GM12865 (cell line): ENCODE measurements at regions not wholly inside any gene's neighbourhood (a gene's known extent, or its start where the extent isn't known, plus 50 kb on each side); places are given as distances from the start of the nearest gene placed in this dataset.

Source experiments
- DNase-seq: peaks from one replicate; pipeline ENCODE4 v3.0.0; 2010; ENCODE audit warnings: low read depth
- H3K4me3 ChIP-seq: 2 replicates; pipeline ENCODE4 v1.5.1; 2011; ENCODE audit warnings: mild to moderate bottlenecking, low read depth, low read length, control low read depth
- TF ChIP-seq, protein P1 (sequence below): IDR thresholded peaks from 2 replicates; pipeline ENCODE4 v1.5.1; 2011; ENCODE audit warnings: low read length, control low read depth, low read depth, inconsistent platforms; ENCODE audit not compliant: insufficient read depth; ENCODE audit errors: missing control alignments

DNA sequence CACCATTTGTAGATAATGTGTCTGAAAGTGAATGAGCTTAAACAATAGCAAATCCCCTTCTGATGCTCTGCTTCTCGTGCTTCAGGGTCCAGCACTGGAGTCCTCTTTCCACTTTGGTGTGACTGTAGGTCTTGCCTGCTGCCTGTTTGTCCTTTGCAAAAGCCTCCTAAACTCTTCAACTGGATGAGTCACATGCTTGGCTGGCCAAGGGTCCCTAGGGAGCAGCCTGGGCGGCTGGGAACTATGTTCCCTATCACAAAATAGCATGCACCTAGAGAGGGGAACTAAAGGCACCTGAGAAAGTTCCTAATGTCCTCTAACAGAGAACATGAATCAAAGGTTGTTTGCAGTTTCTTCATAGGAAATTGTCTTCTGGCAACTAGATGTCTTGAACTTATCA lies 607.2 kb upstream of the PLXNA2 start:
- DNase-seq, result no peak
- TF ChIP-seq, protein P1, sequence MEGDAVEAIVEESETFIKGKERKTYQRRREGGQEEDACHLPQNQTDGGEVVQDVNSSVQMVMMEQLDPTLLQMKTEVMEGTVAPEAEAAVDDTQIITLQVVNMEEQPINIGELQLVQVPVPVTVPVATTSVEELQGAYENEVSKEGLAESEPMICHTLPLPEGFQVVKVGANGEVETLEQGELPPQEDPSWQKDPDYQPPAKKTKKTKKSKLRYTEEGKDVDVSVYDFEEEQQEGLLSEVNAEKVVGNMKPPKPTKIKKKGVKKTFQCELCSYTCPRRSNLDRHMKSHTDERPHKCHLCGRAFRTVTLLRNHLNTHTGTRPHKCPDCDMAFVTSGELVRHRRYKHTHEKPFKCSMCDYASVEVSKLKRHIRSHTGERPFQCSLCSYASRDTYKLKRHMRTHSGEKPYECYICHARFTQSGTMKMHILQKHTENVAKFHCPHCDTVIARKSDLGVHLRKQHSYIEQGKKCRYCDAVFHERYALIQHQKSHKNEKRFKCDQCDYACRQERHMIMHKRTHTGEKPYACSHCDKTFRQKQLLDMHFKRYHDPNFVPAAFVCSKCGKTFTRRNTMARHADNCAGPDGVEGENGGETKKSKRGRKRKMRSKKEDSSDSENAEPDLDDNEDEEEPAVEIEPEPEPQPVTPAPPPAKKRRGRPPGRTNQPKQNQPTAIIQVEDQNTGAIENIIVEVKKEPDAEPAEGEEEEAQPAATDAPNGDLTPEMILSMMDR, result no peak
- no peak overlapping the region for H3K4me3 ChIP-seq

DNA sequence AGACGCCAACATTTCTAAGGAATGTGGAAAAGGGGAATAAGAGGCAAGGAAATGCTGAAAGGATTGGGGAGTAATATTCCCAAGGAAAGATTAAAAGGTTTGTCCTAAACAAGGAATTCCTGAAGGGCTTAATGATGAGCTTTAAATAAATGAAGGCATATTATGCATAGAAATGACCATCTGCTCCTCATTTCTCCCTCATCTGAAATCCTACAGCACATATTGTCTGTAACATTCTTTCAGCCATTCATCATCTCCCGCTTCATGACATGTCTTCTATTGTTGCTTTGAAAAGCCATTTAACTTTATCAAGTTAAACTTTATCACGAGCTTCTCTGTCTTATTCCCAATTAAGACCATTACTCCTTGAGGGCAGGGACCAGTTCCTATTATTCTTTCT lies 608.7 kb upstream of the PLXNA2 start:
- H3K4me3 ChIP-seq, result no peak overlapping the region
- TF ChIP-seq, protein P1, result no peak
- no peak for DNase-seq

DNA sequence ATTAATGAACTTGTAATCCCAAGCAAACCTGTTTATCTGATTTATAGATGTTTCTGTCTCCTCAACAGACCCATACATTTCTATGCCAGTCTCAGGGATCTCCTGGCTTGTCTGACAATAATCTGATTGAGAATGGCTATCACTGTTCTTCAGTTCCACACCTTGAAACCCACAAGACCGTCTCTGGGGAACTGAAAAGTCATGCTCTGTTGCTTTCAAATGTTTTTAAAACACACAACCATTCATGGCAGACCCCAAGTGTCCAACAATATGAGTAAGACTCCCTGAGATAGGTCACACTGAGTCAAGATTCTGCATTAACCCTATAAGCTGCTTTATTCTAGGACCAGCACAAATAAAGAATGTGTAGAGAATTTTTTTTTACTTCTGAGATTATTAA lies 611.2 kb upstream of the PLXNA2 start:
- peak; percentile 84 for DNase-seq
- H3K4me3 ChIP-seq, result no peak overlapping the region
- TF ChIP-seq, protein P1, result no peak

DNA sequence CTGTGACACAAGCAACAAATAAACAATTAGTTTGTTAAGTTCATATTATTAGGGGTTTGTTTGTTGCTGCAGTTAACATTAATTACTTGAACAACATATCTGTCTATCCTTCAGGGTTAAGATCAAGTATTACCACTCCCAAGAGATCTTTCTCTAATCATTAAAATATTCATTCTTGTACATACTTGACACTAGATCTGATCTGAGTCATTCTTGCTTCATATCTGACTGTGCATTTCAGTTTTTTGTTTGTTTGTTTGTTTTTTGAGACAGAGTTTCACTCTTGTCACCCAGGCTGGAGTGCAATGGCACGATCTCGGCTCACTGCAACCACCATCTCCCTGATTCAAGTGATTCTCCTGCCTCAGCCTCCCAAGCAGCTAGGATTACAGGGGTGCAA lies 613.3 kb upstream of the PLXNA2 start:
- TF ChIP-seq, protein P1, result no peak
- no peak overlapping the region for H3K4me3 ChIP-seq
- no peak for DNase-seq

DNA sequence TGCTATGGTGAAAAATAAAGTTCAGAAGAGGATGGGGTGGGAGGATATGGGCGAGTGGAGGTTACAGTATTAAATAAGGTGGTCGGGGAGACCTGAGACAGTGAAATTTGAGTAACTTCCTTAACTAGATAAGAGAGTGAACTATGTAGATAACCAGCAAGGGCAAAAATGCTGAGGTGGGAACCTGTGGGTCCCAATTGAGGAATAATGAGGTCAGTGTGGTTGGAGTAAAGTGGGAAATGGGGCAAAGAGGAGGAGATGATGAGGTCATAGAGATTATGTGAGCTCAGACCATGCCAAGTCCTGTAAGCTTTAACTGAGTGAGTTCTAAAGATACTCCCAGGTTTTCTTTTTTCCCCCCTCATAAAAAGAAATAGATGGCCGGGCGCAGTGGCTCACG lies 614.6 kb upstream of the PLXNA2 start:
- no peak overlapping the region for H3K4me3 ChIP-seq
- DNase-seq, result no peak
- TF ChIP-seq, protein P1, result no peak

DNA sequence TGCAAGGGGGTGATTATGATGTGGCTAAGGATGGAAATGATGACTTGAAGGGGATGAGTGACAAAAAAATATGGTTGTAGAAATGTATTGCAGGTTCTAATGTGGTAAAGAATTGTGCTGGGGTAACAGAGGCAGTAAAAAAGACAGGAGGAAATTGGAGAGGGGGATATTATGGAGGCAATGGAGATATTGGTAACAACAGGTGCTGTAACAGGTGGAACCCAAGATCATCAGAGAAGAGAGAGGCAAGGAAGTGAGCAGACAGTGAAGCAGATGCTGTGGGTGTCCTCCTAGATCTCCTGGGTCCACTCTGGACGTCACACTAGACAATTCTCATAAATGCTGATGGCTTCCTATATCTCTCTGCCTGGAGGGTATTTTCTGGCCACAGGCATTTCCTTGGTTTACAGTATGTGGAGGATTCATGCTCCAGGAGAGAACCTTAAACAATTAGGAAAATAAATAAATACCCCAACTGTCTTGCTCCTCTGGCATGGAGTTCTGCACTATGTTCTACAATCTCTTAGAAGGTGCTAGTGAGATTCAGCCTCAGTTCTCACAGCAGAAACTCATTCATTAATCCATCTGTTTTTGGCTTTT lies 620.3 kb upstream of the PLXNA2 start:
- no peak overlapping the region for H3K4me3 ChIP-seq
- TF ChIP-seq, protein P1, result no peak
- DNase-seq, result no peak

DNA sequence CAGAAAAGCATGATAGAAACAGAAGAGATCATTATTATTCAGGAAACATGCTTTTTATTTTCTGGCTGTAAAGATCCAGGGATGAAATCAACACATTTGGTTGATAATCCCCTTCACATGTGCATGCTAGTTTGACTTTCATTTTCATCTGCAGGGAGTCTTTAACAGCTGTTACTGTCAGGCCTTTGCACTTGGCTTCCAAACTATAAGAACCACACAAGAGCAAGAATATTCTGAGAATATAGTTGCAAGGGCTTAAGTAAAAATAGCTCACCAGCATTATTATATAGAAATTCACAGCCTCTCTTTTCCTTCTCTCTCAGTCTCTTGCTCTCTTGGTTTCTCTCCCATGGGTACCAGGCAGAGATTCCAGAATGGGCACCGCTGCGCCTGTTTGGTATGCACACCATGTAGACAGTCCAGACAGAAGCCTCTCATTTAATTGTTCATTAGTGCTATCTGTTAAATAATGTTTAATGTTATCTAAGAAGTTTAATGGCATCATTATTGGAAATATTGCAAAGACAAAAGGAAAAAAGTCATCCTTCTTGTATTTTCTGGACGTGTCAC lies 622.3 kb upstream of the PLXNA2 start:
- H3K4me3 ChIP-seq, result no peak overlapping the region
- TF ChIP-seq, protein P1, result no peak
- no peak for DNase-seq
